Ovary (tissue), 7 donors: ENCODE measurements at regions not wholly inside any gene's neighbourhood (a gene's known extent, or its start where the extent isn't known, plus 50 kb on each side); places are given as distances from the start of the nearest gene placed in this dataset.

Experiments
- DNase-seq, 5 donors: peaks; one replicate each; pipeline ENCODE4 v3.0.0-alpha.2; 2019 to 2020
- H3K27ac ChIP-seq, 2 donors: fragments of 200-600 bp; one replicate each; pipeline versions ENCODE4 v1.5.1 to v1.8.0; 2019 to 2022
- H3K27me3 ChIP-seq: fragments of 200-600 bp; one replicate; pipeline ENCODE4 v1.8.0; 2022
- H3K36me3 ChIP-seq: fragments of 200-600 bp; sonication (generic); one replicate; pipeline ENCODE4 v1.5.1; 2019
- H3K4me1 ChIP-seq: one replicate; pipeline ENCODE4 v1.8.1; 2013; ENCODE audit warnings: mild to moderate bottlenecking, moderate library complexity; ENCODE audit not compliant: insufficient read depth
- H3K4me3 ChIP-seq: fragments of 200-600 bp; sonication (generic); one replicate; pipeline ENCODE4 v1.5.1; 2017
- H3K9me3 ChIP-seq, 2 donors: fragments of 200-600 bp in 1 of 2; sonication (generic) in 1 of 2; one replicate each; pipeline versions ENCODE4 v1.5.1 to v1.8.1; 2013 to 2019; ENCODE audit warnings: mild to moderate bottlenecking in 1 of 2, moderate library complexity in 1 of 2
- EP300 ChIP-seq: sonication (generic); formaldehyde crosslinking; IDR thresholded peaks from one replicate; pipeline ENCODE4 v1.6.1; 2017; ENCODE audit warnings: antibody characterized with exemption
- POLR2A ChIP-seq: fragments of 450-650 bp; IDR thresholded peaks from one replicate; pipeline ENCODE4 v1.6.1; 2017; ENCODE audit warnings: antibody characterized with exemption, mild to moderate bottlenecking, moderate library complexity
- WGBS, 3 donors: extraction: QIAGEN DNeasy Blood & Tissue Kit in 1 of 3; methylation state at CpG; one replicate each; pipeline versions ENCODE4 v1.1.5 to v1.1.7; 2013 to 2017; 5-methylcytosine and 5-hydroxymethylcytosine counted together
- intact Hi-C, 4 donors: fragments of 100-400 bp; cut with DNase I; formaldehyde crosslinking; loops; one replicate each; pipeline versions ENCODE4 v1.11.0 to v1.15.1; 2022 to 2023
- TF ChIP-seq, protein P1 (sequence below), 3 donors: fragments of 450-650 bp in 2 of 3; fragments of 200-600 bp in 1 of 3; IDR thresholded peaks; one replicate each; pipeline versions ENCODE4 v1.5.1 to v1.8.0; 2016 to 2022; ENCODE audit warnings: antibody characterized with exemption in 3 of 3, mild to moderate bottlenecking in 1 of 3
- donor health status: DM: no; HTN: no; CAD: no; lungs with moderate emphysema.
- donor health status: DM: no; HTN: no; CAD: no.
- donor health status: Bipolar disorder and iron deficiency.
- donor health status: DM: no; HTN: no; CAD: no.
- donor health status: DM: yes; HTN: yes; CAD: no.

DNA sequence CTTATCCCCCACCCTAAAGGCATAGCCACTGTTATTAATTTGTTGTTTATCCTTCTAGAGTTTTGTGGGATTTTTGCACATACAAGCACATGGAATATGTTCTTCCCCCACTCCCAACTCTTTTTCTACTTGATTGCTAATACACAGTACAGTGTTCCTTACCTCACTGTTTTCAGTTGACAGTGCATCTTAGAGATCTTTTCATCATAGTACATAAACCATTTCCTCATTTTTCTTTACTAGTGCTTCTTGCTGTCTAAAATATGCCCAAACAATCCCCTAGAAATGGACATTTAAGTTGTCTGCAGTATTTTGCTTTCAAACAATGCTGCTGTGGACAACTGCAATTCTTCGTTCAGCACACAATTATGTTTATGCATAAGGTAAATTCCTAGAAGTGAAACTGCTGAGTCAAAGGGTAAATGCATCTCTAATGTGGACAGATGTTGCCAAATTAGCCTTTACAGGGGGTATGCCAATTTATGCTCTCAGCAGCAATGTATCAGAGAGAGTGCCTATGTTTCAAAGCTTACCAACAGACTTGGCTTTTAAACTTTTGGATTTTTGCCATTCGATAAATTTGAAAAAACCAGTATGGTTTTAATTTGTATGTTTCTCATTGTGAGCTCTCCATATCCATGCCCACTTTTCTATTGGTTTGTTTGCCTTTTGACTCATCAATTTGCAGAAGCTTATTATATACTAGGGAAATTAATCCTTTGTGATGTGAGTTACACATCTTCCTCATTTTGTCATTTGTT lies 132.6 kb downstream of the MRPS6 start:
- H3K27me3 ChIP-seq: no peaks in the 10 kb centered on the region
- no peak for DNase-seq
- TF ChIP-seq, protein P1, sequence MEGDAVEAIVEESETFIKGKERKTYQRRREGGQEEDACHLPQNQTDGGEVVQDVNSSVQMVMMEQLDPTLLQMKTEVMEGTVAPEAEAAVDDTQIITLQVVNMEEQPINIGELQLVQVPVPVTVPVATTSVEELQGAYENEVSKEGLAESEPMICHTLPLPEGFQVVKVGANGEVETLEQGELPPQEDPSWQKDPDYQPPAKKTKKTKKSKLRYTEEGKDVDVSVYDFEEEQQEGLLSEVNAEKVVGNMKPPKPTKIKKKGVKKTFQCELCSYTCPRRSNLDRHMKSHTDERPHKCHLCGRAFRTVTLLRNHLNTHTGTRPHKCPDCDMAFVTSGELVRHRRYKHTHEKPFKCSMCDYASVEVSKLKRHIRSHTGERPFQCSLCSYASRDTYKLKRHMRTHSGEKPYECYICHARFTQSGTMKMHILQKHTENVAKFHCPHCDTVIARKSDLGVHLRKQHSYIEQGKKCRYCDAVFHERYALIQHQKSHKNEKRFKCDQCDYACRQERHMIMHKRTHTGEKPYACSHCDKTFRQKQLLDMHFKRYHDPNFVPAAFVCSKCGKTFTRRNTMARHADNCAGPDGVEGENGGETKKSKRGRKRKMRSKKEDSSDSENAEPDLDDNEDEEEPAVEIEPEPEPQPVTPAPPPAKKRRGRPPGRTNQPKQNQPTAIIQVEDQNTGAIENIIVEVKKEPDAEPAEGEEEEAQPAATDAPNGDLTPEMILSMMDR (IDR thresholded peaks at IDR 0.05): no peak
- TF ChIP-seq EP300: no peak
- TF ChIP-seq POLR2A: no peak
- H3K4me3 ChIP-seq: no peak overlapping the region
- no peak overlapping the region for H3K27ac ChIP-seq
- no peaks in the 10 kb centered on the region for H3K4me1 ChIP-seq
- WGBS, 3 donors: 62 to 80% (median 77%) methylated on average over 2 of the region's 2 CpGs
- H3K9me3 ChIP-seq: no peaks in the 10 kb centered on the region
- no peaks in the 10 kb centered on the region for H3K36me3 ChIP-seq
- intact Hi-C loops: no loop called here

DNA sequence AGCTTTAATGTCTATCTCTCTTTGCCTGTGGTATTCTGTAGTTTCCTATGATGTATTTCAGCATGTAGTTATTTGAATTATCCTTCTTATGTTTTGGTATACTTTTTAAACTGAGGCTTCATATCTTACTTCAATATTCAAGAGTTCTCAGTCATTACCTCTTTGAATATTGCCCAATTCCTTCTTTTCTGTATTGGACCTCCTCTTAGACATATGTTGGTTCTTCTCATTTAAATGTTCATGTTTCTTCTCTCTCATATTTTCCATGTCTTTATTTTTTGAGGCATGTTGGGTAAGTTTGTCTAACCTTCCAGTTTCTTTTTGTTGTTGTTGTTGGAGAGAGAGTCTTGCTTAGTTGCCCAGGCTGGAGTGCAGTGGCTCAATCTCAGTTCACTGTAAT lies 140.6 kb downstream of the MRPS6 start:
- H3K27me3 ChIP-seq: no peaks in the 10 kb centered on the region
- H3K4me3 ChIP-seq: no peak overlapping the region
- DNase-seq: no peak
- H3K9me3 ChIP-seq: peaks cover 0 to 4% of the 10 kb centered on the region in 2 donors
- H3K4me1 ChIP-seq: peaks cover 2% of the 10 kb centered on the region
- TF ChIP-seq POLR2A: no peak
- TF ChIP-seq, protein P1 (IDR thresholded peaks at IDR 0.05): no peak
- TF ChIP-seq EP300: no peak
- no peaks in the 10 kb centered on the region for H3K36me3 ChIP-seq
- intact Hi-C loops: no loop called here
- H3K27ac ChIP-seq: no peak overlapping the region

DNA sequence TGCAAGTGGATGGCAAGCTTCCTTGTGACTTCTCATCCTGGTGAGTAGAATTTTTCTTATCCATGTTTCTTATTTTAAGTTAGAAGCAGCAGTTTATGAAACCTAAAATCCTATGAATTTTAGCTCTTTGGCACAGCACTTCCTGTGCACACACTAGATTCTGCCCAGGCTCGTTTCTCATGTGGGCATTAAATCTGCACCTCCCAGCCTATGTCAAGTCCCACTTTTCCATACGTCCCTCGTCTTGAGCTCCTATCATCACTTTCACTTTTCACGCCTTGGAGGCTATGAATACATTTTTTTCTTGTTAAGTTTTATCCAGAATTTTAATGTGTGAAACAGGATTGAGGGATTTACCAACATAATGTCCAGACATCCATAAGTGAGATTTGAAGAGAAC lies 142.1 kb downstream of the MRPS6 start:
- Histone ChIP-seq H3K4me3 (no peak overlapping the region), H3K27me3 (no peaks in the 10 kb centered on the region), H3K4me1 (peaks cover 2% of the 10 kb centered on the region), H3K27ac (no peak overlapping the region), H3K36me3 (no peaks in the 10 kb centered on the region), H3K9me3 (peaks cover 0 to 4% of the 10 kb centered on the region in 2 donors)
- DNase-seq: no peak
- no peak for TF ChIP-seq EP300
- TF ChIP-seq POLR2A: no peak
- TF ChIP-seq, protein P1 (IDR thresholded peaks at IDR 0.05): no peak
- WGBS, 3 donors: 68 to 74% (median 73%) methylated on average over 4 of the region's 4 CpGs
- intact Hi-C loops: no loop called here

DNA sequence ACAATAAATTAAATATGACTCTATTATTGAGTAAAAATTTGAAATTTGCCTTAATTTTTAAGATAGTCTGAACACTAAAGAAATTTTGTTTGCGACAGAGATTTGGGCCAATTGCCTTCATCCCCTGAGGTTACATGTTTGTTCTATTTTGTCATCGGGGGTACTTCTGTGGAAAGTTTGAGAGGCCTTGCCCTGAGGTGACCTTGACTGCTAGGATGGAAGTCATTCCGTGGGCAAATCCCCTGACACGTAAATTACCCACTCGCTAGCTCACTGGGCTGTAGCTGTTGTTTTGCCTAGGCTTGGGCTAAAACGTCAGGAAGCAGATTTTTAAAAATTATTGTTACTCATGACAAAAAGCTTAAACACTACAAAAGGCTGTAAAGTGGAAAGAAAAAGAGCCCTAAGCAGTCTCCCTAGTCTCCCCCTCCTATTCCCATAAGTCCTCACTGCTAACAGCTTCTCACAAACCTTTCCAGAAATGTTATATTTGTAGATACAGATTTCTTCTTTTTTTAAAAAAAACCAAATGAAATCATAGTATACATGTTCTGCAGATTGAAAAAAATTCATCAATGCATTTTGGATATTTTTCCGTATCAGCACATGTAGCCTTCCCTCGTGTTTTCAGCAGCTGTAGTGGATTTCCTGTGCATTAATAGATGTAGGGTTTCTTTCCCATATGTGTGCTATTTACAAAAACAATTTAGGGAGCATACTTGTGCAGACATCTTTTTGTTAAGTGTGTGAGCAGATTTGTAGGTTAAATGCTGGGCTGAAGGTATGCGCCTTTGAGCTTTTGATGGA lies 142.7 kb downstream of the MRPS6 start:
- Histone ChIP-seq H3K4me1 (peaks cover 4% of the 10 kb centered on the region), H3K27ac (no peak overlapping the region), H3K27me3 (no peaks in the 10 kb centered on the region), H3K9me3 (peaks cover 0 to 4% of the 10 kb centered on the region in 2 donors), H3K4me3 (no peak overlapping the region), H3K36me3 (no peaks in the 10 kb centered on the region)
- DNase-seq: no peak
- TF ChIP-seq EP300: no peak
- no peak for TF ChIP-seq POLR2A
- TF ChIP-seq, protein P1 (IDR thresholded peaks at IDR 0.05): no peak
- WGBS, 3 donors: 47 to 59% (median 54%) methylated on average over 9 of the region's 9 CpGs
- intact Hi-C loops: no loop called here
